ENCODE measurements at regions not wholly inside any gene's neighbourhood (a gene's known extent, or its start where the extent isn't known, plus 50 kb on each side); places are given as distances from the start of the nearest gene placed in this dataset.

DNA sequence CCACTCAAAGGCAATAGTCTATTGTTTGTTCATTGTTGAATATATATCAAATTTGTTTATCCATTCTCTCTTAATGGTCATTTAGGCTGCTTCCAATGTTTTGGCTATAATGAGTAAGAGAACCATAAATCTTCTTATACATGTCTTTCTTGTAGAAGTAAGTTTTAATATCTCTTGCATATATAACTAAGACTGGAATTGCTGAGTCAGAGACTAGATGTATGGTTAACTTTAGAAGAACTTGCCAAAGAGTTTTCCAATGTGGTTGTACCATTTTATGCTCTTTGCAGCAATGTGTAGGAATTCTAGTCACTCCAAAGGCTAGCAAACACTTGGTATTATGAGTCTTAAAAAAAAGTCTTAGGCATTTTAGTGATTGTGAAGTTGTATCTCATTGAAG is 610.0 kb upstream of the GCFC2 start:
- Histone ChIP-seq H3K36me3 (replicated peaks in 1 of 2; ENCODE audit: control insufficient read depth in 1 of 2, insufficient read depth in 2 of 2, low read length in 2 of 2) (no peaks in the 10 kb centered on the region), H2AFZ (ENCODE audit: insufficient read depth, low read depth, low read length, poor library complexity, severe bottlenecking) (no peak overlapping the region), H3K79me2 (ENCODE audit: insufficient read depth, low read length) (no peaks in the 10 kb centered on the region), H3K4me1 (ENCODE audit: control insufficient read depth in 1 of 2, insufficient read depth in 2 of 2, low read length in 2 of 2) (no peaks in the 10 kb centered on the region), H3K9me3 (replicated peaks in 1 of 2; ENCODE audit: control insufficient read depth in 1 of 2, insufficient read depth in 1 of 2, low read length in 2 of 2) (no peaks in the 10 kb centered on the region), H3K27me3 (ENCODE audit: control insufficient read depth in 2 of 2, insufficient read depth in 2 of 2, low read length in 2 of 2) (no peaks in the 10 kb centered on the region), H3K4me3 (replicated peaks in 1 of 3; ENCODE audit: low read depth in 2 of 3, low read length in 3 of 3) (no peak overlapping the region), H3K27ac (ENCODE audit: low read depth in 1 of 2, low read length in 2 of 2) (no peak overlapping the region), H3K9ac (ENCODE audit: insufficient read depth, low read length, poor library complexity, severe bottlenecking) (no peak overlapping the region), H4K20me1 (ENCODE audit: insufficient read depth, low read length) (no peaks in the 10 kb centered on the region), H3K4me2 (replicated peaks; ENCODE audit: extremely low read depth, low read length, poor library complexity, severe bottlenecking) (no peak overlapping the region)
- no peak overlapping the region for H3K27ac Mint-ChIP-seq
- H3K9me3 Mint-ChIP-seq: peaks cover 0 to 3% (median 0%) of the 10 kb centered on the region in 7 donors
- H3K36me3 Mint-ChIP-seq: no peaks in the 10 kb centered on the region
- H3K4me1 Mint-ChIP-seq: no peaks in the 10 kb centered on the region
- no peak for TF ChIP-seq CTCF (IDR thresholded peaks at IDR 0.05)
- no peak for DNase-seq
- intact Hi-C loops (cut with micrococcal nuclease): no loop called here
- no peak overlapping the region for H3K4me3 Mint-ChIP-seq
- no peaks in the 10 kb centered on the region for H3K27me3 Mint-ChIP-seq (ENCODE audit: low read depth in 3 of 3)

DNA sequence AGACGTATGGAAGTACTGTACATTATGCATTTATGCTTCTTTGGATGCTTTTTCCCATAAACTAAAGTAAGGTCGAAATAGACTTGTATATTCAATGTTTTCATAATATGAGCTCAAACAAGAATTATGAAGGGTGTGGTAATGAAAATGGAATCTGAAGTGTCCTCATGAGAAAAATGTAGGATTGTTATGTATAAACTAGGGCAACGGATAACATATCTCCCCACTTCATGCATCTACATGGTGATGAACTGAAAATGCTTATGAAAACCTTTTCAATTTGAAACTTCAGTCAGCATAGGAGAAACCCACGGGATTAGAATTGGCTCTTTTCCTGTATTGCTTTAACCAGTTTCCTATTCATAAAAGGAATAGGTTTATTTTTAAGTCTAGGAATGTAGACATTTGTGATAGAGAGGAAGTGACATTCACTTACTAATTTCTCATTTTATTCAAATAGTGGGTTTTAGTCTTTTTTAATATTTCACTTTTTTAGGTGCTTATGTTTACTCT is 608.2 kb upstream of the GCFC2 start:
- Histone ChIP-seq H3K4me1 (ENCODE audit: control insufficient read depth in 1 of 2, insufficient read depth in 2 of 2, low read length in 2 of 2) (no peaks in the 10 kb centered on the region), H3K79me2 (ENCODE audit: insufficient read depth, low read length) (no peaks in the 10 kb centered on the region), H3K27me3 (ENCODE audit: control insufficient read depth in 2 of 2, insufficient read depth in 2 of 2, low read length in 2 of 2) (no peaks in the 10 kb centered on the region), H3K4me2 (replicated peaks; ENCODE audit: extremely low read depth, low read length, poor library complexity, severe bottlenecking) (no peak overlapping the region), H4K20me1 (ENCODE audit: insufficient read depth, low read length) (no peaks in the 10 kb centered on the region), H3K9me3 (replicated peaks in 1 of 2; ENCODE audit: control insufficient read depth in 1 of 2, insufficient read depth in 1 of 2, low read length in 2 of 2) (no peaks in the 10 kb centered on the region), H2AFZ (ENCODE audit: insufficient read depth, low read depth, low read length, poor library complexity, severe bottlenecking) (no peak overlapping the region), H3K27ac (ENCODE audit: low read depth in 1 of 2, low read length in 2 of 2) (no peak overlapping the region), H3K4me3 (replicated peaks in 1 of 3; ENCODE audit: low read depth in 2 of 3, low read length in 3 of 3) (no peak overlapping the region), H3K9ac (ENCODE audit: insufficient read depth, low read length, poor library complexity, severe bottlenecking) (no peak overlapping the region), H3K36me3 (replicated peaks in 1 of 2; ENCODE audit: control insufficient read depth in 1 of 2, insufficient read depth in 2 of 2, low read length in 2 of 2) (no peaks in the 10 kb centered on the region)
- Mint-ChIP-seq H3K27ac (no peak overlapping the region), H3K4me3 (no peak overlapping the region), H3K36me3 (no peaks in the 10 kb centered on the region), H3K4me1 (no peaks in the 10 kb centered on the region), H3K9me3 (peaks cover 0 to 10% (median 0%) of the 10 kb centered on the region in 7 donors), H3K27me3 (ENCODE audit: low read depth in 3 of 3) (no peaks in the 10 kb centered on the region)
- no peak for DNase-seq
- intact Hi-C loops (cut with micrococcal nuclease): no loop called here
- TF ChIP-seq CTCF (IDR thresholded peaks at IDR 0.05): no peak
- WGBS (ENCODE audit: insufficient coverage): no CpG with 5 or more reads among the region's 4 CpGs
